Coronary artery (tissue), 2 donors: ENCODE measurements at regions not wholly inside any gene's neighbourhood (a gene's known extent, or its start where the extent isn't known, plus 50 kb on each side); places are given as distances from the start of the nearest gene placed in this dataset.

Source experiments
- DNase-seq: peaks from one replicate; pipeline ENCODE4 v3.0.0-alpha.2; 2017; ENCODE audit warnings: low spot score
- H3K27ac ChIP-seq, 2 donors: fragments of 200-600 bp; sonication (generic); one replicate each; pipeline ENCODE4 v1.5.1; 2016 to 2019
- H3K4me3 ChIP-seq: fragments of 200-600 bp; sonication (generic); 2 replicates; pipeline ENCODE4 v1.5.1; 2016; ENCODE audit warnings: mild to moderate bottlenecking, moderate library complexity
- TF ChIP-seq, protein P1 (sequence below): fragments of 200-600 bp; sonication (generic); IDR thresholded peaks from one replicate; pipeline ENCODE4 v1.5.1; 2019; ENCODE audit warnings: antibody characterized with exemption

DNA sequence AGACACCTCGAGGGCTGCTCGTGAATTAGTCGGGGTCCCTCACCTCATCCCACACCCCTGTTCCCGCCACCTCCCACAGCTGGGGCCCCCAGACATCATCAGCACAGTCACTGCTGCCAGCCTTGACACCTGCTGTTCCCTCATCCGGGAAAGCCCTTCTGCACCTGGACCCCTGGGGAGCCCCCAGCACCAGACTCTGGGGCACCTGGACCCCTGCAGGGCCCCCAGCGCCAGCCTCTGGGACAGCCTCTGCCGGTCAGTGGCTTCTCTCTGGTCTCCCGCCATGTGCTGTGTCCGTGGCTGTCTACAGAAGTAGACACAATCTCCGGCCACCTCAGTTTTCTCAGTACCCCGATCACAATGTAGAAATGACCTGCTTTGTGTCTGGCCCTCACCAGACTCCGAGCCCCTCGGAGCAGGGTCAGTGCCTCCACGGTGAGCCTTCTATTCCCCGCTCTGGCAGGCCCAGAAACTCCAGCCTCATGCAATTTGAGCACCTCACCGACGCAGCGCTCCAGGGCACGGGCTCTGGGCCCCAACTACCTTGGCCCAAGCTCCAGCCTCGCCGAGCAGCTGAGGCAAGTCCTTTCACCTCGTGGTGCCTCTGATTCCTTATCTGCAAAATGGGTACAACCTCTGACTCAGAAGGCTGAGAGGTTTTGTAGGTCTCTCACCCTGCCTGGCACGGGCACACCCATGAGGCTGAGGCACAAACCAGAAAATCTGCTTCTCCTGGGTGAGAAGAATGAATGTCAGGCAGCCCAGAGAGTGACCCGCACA, 84.7 kb downstream of the RIPK4 start:
- no peak overlapping the region for H3K27ac ChIP-seq
- DNase-seq: no peak
- no peak overlapping the region for H3K4me3 ChIP-seq
- TF ChIP-seq, protein P1, sequence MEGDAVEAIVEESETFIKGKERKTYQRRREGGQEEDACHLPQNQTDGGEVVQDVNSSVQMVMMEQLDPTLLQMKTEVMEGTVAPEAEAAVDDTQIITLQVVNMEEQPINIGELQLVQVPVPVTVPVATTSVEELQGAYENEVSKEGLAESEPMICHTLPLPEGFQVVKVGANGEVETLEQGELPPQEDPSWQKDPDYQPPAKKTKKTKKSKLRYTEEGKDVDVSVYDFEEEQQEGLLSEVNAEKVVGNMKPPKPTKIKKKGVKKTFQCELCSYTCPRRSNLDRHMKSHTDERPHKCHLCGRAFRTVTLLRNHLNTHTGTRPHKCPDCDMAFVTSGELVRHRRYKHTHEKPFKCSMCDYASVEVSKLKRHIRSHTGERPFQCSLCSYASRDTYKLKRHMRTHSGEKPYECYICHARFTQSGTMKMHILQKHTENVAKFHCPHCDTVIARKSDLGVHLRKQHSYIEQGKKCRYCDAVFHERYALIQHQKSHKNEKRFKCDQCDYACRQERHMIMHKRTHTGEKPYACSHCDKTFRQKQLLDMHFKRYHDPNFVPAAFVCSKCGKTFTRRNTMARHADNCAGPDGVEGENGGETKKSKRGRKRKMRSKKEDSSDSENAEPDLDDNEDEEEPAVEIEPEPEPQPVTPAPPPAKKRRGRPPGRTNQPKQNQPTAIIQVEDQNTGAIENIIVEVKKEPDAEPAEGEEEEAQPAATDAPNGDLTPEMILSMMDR: no peak

DNA sequence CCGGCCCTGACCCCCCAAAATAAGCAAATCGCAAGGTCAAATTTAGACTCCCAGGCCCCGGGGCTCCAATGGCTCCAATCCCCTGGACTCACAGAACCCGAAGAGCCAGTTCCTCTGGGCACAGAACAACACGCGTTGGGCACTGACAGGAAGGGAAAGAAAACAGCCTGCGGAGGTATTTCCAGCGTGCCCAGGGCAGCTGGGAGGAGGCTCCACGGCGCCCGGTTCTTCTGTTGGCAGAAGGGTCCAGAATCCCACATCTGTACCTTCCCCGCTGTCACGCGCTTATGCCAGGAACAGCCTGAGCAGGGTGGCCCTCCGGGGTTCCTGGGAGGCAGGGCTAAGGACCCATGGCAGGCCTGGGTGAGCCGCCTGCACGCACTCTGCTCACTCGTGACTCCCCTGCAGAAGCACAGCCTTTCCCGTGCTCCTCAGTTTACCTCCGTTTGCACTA, 85.5 kb downstream of the RIPK4 start:
- DNase-seq: no peak

DNA sequence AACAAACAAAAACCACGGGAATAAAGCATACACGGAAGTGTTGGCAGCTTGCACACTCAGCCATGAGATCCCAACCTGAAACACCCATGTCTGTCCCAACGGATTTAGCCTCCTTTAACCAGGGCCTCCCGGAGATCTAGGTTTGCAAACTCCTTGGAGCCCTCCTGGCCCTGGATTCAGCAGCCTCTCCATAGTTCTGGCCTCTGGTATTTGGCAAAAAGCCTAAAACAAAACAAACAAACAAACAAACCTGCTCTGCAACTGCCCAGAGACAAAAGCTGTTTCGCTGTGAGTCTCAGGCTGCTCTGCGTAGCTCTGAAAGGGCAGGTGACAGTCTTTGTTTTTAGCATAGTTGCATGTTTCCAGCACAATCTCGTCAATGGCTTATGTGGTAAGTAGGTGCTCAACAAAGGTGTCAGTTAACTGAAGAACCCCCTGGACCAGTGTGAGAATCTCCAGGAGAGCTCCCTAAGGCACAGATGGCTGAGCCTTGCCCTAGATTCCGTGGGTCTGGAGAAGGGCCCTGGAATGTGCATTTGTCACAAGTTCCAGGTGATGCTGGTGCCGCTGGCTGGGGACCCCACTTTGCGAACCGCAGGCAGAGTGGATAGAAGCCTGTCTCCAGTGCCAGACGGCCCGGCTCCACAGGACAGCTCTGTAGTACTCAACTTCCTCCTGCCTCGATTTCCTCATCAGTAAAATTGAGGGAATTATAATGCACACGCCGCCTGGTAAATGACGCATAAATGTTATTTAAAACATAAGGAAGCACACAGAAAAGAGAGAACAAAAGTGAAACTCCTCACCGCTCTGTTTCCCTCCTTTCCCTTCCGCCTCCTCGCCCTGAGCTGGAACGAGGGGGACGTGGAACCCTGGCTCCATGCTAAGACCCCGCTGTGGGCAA, 86.2 kb downstream of the RIPK4 start:
- Histone ChIP-seq H3K4me3 (no peak overlapping the region), H3K27ac (no peak overlapping the region)
- DNase-seq: no peak
- TF ChIP-seq, protein P1: no peak

More for the DNA sequence above, 85.5 kb downstream of the RIPK4 start:
- TF ChIP-seq, protein P1: no peak
- Histone ChIP-seq H3K27ac (no peak overlapping the region), H3K4me3 (no peak overlapping the region)

DNA sequence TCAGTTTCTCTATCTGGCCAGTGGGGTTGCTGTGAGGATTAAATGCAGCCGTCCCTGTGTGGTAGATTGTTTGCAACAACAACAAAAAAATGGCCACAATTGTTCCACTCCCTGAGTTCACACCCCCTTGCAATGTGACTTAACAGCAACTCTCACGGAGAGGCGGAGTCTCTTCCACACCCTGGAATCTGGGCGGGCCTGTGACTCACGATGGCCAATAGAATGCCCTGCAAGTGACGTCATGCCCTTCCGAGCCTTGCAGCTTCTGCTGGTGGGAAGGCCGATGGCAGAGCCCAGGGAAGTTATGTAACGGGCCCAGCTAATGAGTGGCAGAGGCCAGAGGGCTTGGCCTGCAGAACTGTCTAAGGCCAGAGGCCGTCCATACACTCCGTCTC, 87.9 kb downstream of the RIPK4 start:
- DNase-seq: peak; percentile 89
- H3K4me3 ChIP-seq: peak overlapping the region; percentile 39
- H3K27ac ChIP-seq: peak overlapping the region in 1 of 2 donors; percentile 83
- TF ChIP-seq, protein P1: no peak

DNA sequence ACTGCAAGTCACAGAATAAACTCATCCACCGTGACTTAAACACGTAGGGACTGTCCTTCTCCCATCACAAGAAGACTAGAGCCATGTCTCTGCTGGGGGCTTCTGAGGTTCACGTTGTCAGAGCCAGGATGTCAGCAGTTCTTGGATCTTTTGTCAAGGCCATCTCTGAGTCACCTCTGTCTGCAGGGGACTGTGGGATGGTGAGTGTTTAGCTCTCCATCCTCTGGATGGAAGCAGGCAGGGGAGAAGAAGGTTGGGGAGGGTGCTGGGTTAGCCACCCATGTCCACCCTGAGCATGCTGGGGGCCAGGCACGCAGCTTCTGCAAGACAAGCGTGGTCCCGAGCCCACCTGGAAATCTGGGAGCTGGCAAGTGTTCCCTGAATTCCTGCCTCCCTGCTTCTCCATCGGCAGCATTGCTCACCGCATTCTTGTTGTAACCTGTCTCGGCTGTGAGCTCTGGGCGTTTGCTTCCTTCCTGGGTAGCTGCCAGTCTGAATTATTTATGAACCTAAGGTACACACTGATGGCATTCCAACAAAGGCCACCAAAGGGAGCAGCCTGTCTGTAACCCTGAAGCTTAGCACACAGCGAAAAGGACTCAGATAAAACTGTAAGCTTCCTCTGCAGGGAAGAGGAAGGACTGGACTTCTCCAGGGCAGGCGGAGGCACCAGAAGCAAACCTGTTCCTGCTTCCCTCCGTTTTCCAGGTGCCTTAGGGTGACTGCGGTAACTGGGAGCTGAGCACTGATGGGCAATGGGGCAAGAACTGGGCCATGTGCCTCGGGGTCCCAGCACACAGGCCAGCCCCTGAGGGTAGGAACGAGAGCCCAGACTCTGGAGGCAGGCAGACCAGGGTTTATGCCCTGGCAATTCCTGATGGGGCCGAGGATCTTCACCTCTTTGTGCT, 88.6 kb downstream of the RIPK4 start:
- TF ChIP-seq, protein P1: no peak
- Histone ChIP-seq H3K4me3 (peak overlapping the region; percentile 39), H3K27ac (peak overlapping the region; percentile 23 to 83)
- DNase-seq: no peak

DNA sequence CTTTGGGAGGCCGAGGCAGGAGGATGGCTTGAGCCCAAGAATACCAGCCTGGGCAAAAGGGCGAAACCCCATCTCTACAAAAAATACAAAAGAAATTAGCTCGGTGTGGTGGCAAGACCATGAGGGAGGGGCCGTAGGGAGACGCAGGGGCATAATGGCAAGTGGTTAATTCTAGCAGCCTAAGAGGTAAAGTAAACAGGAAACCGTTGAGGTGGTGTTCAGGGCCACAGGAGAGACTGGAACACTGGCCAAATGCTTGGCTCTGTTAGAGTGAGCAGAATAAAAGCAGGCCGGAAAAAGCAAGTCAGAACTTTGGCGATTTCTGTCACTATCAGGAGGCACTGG, 89.2 kb downstream of the RIPK4 start:
- Histone ChIP-seq H3K4me3 (no peak overlapping the region), H3K27ac (no peak overlapping the region)
- DNase-seq: no peak
- TF ChIP-seq, protein P1: no peak
